PC-9 (cell line): ENCODE measurements at regions not wholly inside any gene's neighbourhood (a gene's known extent, or its start where the extent isn't known, plus 50 kb on each side); places are given as distances from the start of the nearest gene placed in this dataset.

Experiments
- BruUV-seq: library from RNA; stranded (reverse); fragments of 400-500 nt; replicated peaks from 2 replicates; lab custom pipeline; 2021; lab: Mats Ljungman, UMichigan
- CTCF ChIA-PET: fragments of 300-600 bp; sonication (Branson Sonifier 250); formaldehyde crosslinking; loops from one replicate; lab custom pipeline; 2022; ENCODE audit warnings: antibody characterized with exemption; lab: Charles Lee
- POLR2A ChIA-PET: fragments of 300-600 bp; sonication (Branson Sonifier 250); formaldehyde crosslinking; loops from one replicate; lab custom pipeline; 2022; ENCODE audit warnings: antibody characterized with exemption; ENCODE audit not compliant: unreplicated experiment; lab: Charles Lee
- DNase-seq, 2 experiments: peaks; one replicate each; pipeline versions ENCODE4 v3.0.0 to v3.0.0-alpha.2; 2015 to 2022; ENCODE audit warnings: mixed read lengths in 1 of 2
- H2AFZ ChIP-seq: fragments of 200-600 bp; sonication (generic); 2 replicates; pipeline ENCODE4 v1.8.1; 2017; ENCODE audit warnings: antibody characterized with exemption
- H3F3A ChIP-seq: fragments of 200-600 bp; sonication (generic); 2 replicates; pipeline ENCODE4 v1.8.1; 2017; ENCODE audit warnings: antibody characterized with exemption, mild to moderate bottlenecking, low read depth; ENCODE audit not compliant: insufficient read depth
- H3K27ac ChIP-seq: fragments of 200-600 bp; sonication (generic); 2 replicates; pipeline ENCODE4 v1.6.1; 2016; ENCODE audit warnings: mixed run types
- H3K27me3 ChIP-seq: fragments of 200-600 bp; sonication (generic); 2 replicates; pipeline ENCODE4 v1.6.1; 2016; ENCODE audit warnings: low read depth, mixed run types; ENCODE audit not compliant: insufficient read depth
- H3K36me3 ChIP-seq: fragments of 200-600 bp; sonication (generic); 2 replicates; pipeline ENCODE4 v1.6.1; 2016; ENCODE audit warnings: low read depth, mixed run types
- H3K4me1 ChIP-seq: fragments of 200-600 bp; sonication (generic); replicated peaks from 2 replicates; pipeline ENCODE4 v1.6.1; 2016; ENCODE audit warnings: mixed run types; ENCODE audit not compliant: insufficient read depth
- H3K4me2 ChIP-seq: fragments of 200-600 bp; sonication (generic); 2 replicates; pipeline ENCODE4 v1.6.1; 2017; ENCODE audit warnings: mixed run types
- H3K4me3 ChIP-seq: fragments of 200-600 bp; sonication (generic); 2 replicates; pipeline ENCODE4 v1.6.1; 2016; ENCODE audit warnings: mixed run types
- H3K79me2 ChIP-seq: fragments of 200-600 bp; sonication (generic); 2 replicates; pipeline ENCODE4 v1.6.1; 2017; ENCODE audit warnings: low read depth, mixed run types
- H3K9me2 ChIP-seq: fragments of 200-600 bp; sonication (generic); 2 replicates; pipeline ENCODE4 v1.8.1; 2017; ENCODE audit warnings: mild to moderate bottlenecking; ENCODE audit not compliant: insufficient read depth
- H3K9me3 ChIP-seq: fragments of 200-600 bp; sonication (generic); 2 replicates; pipeline ENCODE4 v1.8.1; 2016; ENCODE audit warnings: low read depth; ENCODE audit not compliant: insufficient read depth
- H4K20me1 ChIP-seq: fragments of 200-600 bp; sonication (generic); 2 replicates; pipeline ENCODE4 v1.8.1; 2017; ENCODE audit not compliant: insufficient read depth
- EZH2 ChIP-seq: fragments of 200-600 bp; sonication (generic); IDR thresholded peaks from 2 replicates; pipeline ENCODE4 v1.8.0; 2017; ENCODE audit warnings: antibody characterized with exemption, low read depth
- intact Hi-C: fragments of 100-400 bp; cut with micrococcal nuclease; formaldehyde crosslinking; loops from one replicate; pipeline ENCODE4 v1.10.0; 2022; ENCODE audit not compliant: unreplicated experiment
- TF ChIP-seq, protein P1 (sequence below): fragments of 200-600 bp; sonication (generic); conservative IDR thresholded peaks from 2 replicates; pipeline ENCODE4 v1.6.1; 2017; ENCODE audit warnings: mixed run types, antibody characterized with exemption, mild to moderate bottlenecking, moderate library complexity

DNA sequence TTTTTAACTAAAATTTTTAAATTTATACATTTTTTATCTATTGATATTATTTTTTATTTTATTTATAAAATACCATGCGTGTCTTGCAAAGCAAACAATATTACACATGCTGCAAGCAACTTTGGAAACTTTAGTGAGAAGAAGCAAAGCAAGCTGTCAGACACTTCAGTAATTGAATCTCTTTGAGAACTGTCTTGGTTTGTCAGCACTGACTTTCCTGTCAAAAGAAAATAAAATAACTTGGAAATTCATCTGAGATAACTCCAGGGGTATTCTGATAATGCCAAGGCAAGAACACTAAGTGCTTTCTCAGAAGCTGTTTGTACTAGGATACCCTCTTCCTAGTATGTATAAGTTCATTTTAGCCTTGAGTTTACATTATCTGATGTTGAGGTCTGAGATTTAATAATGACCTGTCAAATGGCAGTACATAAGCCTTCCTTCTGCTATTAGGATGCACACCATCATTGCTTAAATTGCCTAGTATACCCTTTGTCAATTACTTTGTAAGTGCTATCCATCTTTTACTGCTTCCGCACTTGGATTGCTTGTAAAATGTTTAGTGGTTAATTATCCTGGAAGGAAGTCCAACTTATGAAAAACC lies 624.2 kb upstream of the AGA start:
- TF ChIP-seq EZH2: no peak
- TF ChIP-seq, protein P1, sequence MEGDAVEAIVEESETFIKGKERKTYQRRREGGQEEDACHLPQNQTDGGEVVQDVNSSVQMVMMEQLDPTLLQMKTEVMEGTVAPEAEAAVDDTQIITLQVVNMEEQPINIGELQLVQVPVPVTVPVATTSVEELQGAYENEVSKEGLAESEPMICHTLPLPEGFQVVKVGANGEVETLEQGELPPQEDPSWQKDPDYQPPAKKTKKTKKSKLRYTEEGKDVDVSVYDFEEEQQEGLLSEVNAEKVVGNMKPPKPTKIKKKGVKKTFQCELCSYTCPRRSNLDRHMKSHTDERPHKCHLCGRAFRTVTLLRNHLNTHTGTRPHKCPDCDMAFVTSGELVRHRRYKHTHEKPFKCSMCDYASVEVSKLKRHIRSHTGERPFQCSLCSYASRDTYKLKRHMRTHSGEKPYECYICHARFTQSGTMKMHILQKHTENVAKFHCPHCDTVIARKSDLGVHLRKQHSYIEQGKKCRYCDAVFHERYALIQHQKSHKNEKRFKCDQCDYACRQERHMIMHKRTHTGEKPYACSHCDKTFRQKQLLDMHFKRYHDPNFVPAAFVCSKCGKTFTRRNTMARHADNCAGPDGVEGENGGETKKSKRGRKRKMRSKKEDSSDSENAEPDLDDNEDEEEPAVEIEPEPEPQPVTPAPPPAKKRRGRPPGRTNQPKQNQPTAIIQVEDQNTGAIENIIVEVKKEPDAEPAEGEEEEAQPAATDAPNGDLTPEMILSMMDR: no peak
- CTCF ChIA-PET: no interaction called here

DNA sequence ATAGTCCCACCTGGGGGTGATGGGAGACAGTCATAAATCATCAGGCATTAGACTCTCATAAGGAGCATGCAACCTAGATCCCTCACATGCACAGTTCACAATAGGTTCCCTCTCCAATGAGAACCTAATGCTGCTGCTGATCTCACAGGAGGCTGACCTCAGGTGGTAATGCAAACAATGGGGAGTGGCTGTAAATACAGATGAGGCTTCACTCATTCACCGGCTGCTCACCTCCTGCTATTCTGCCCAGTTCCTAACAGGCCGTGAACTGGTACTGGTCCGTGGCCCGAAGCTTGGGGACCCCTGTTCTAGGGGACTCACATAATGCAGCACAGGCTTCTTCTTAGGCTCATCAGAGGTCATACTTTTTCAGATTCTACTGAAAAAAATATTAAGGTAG lies 625.9 kb upstream of the AGA start:
- Histone ChIP-seq H3K79me2 (no peaks in the 10 kb centered on the region), H3K36me3 (no peaks in the 10 kb centered on the region), H3F3A (no peaks in the 10 kb centered on the region), H3K4me1 (no peaks in the 10 kb centered on the region), H3K9me2 (no peaks in the 10 kb centered on the region), H3K4me3 (no peak overlapping the region), H2AFZ (no peak overlapping the region), H3K27ac (no peak overlapping the region), H4K20me1 (no peaks in the 10 kb centered on the region), H3K4me2 (no peak overlapping the region), H3K27me3 (no peaks in the 10 kb centered on the region), H3K9me3 (no peaks in the 10 kb centered on the region)
- TF ChIP-seq, protein P1: no peak
- TF ChIP-seq EZH2: no peak
- ChIA-PET POLR2A (no interaction called here), CTCF (no interaction called here)
- intact Hi-C loops: no loop called here
- BruUV-seq: no TSS peak
- no peak for DNase-seq

More for the DNA sequence above, 624.2 kb upstream of the AGA start:
- no TSS peak for BruUV-seq
- no peaks in the 10 kb centered on the region for H3K79me2 ChIP-seq
- H3K4me3 ChIP-seq: no peak overlapping the region
- no peaks in the 10 kb centered on the region for H4K20me1 ChIP-seq
- no peak for DNase-seq
- H3K27me3 ChIP-seq: no peaks in the 10 kb centered on the region
- intact Hi-C loops: no loop called here
- H3K4me2 ChIP-seq: no peak overlapping the region
- no peak overlapping the region for H2AFZ ChIP-seq
- POLR2A ChIA-PET: no interaction called here
- H3K36me3 ChIP-seq: no peaks in the 10 kb centered on the region
- H3K9me2 ChIP-seq: no peaks in the 10 kb centered on the region
- no peaks in the 10 kb centered on the region for H3K4me1 ChIP-seq
- no peak overlapping the region for H3K27ac ChIP-seq
- no peaks in the 10 kb centered on the region for H3K9me3 ChIP-seq
- no peaks in the 10 kb centered on the region for H3F3A ChIP-seq

DNA sequence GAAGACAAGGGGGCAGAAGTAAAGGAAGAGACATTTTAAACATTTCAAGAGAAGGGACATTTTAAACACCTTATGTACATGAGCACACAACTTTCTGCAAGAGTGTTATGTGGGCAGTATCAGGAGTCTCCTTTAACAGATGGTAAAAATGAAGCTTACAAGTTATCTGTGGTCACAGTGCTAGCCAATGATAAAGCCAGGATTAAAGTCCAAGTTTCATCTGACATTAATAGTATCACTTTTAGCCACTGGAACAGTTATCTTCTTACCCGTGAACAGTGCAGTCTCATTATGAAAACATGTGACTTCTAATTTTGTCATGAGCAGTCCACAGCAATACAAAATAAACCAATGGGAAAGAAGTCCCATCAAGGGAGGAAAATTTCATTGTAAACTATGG lies 627.9 kb upstream of the AGA start:
- Histone ChIP-seq H4K20me1 (no peaks in the 10 kb centered on the region), H3K79me2 (no peaks in the 10 kb centered on the region), H3K27me3 (no peaks in the 10 kb centered on the region), H3F3A (no peaks in the 10 kb centered on the region), H3K4me1 (no peaks in the 10 kb centered on the region), H3K4me3 (no peak overlapping the region), H3K4me2 (no peak overlapping the region), H3K27ac (no peak overlapping the region), H2AFZ (no peak overlapping the region), H3K9me2 (no peaks in the 10 kb centered on the region), H3K9me3 (no peaks in the 10 kb centered on the region), H3K36me3 (no peaks in the 10 kb centered on the region)
- TF ChIP-seq EZH2: no peak
- TF ChIP-seq, protein P1: no peak
- ChIA-PET POLR2A (interaction anchor here (0.6 kb wide), 1 partner anchor 27 kb away, joined by 4 read pairs; no protein-coding TSS in a partner anchor), CTCF (no interaction called here)
- DNase-seq: no peak
- no TSS peak for BruUV-seq
- intact Hi-C loops: no loop called here
